ENCODE measurements at regions not wholly inside any gene's neighbourhood (a gene's known extent, or its start where the extent isn't known, plus 50 kb on each side); places are given as distances from the start of the nearest gene placed in this dataset.

GRCh38 chr11:37843603-37844002 lies 1245.6 kb upstream of the RAG2 start:
- Histone ChIP-seq H2AFZ (ENCODE audit: low read length) (no peak overlapping the region), H3K79me2 (ENCODE audit: insufficient read depth, low read length) (no peaks in the 10 kb centered on the region), H3K4me1 (ENCODE audit: insufficient read depth, low read length) (no peaks in the 10 kb centered on the region), H3K9ac (ENCODE audit: insufficient read depth, low read depth, low read length) (no peak overlapping the region), H3K9me3 (ENCODE audit: low read length) (peaks cover 35% of the 10 kb centered on the region), H4K20me1 (ENCODE audit: insufficient read depth, low read length) (no peaks in the 10 kb centered on the region), H3K27ac (ENCODE audit: extremely low read length, insufficient read depth, low read length) (no peak overlapping the region), H3K4me2 (ENCODE audit: low read depth, low read length) (no peak overlapping the region), H3K36me3 (replicated peaks in 1 of 2; ENCODE audit: control insufficient read depth in 1 of 2, insufficient read depth in 2 of 2, low read length in 2 of 2) (no peaks in the 10 kb centered on the region), H3K4me3 (replicated peaks in 1 of 3; ENCODE audit: insufficient read depth in 1 of 3, low read depth in 2 of 3, low read length in 3 of 3) (no peak overlapping the region), H3K27me3 (ENCODE audit: control insufficient read depth in 1 of 2, insufficient read depth in 2 of 2, low read length in 2 of 2) (no peaks in the 10 kb centered on the region; a peak in 1 of 5 replicates)
- DNase-seq (ENCODE audit: low spot score) (no peak), ATAC-seq (no peak), FAIRE-seq (no peak)
- intact Hi-C loops (cut with micrococcal nuclease; ENCODE audit: unreplicated experiment) = no loop called here
- in situ Hi-C loops (cut with HindIII; ENCODE audit: extremely low pct_ligation_motif_present, low pct_unique_long_range_greater_than_20kb) = no loop called here
- ChIA-PET POLR2A (no interaction called here), CTCF (ENCODE audit: low intra/inter-chr PET ratio, low total read pairs) (no interaction called here)
- WGBS (ENCODE audit: low lambda C conversion rate) = 5% methylated on average over 2 of the region's 2 CpGs
- BruUV-seq (replicated peaks) = no TSS peak
- TF ChIP-seq LRRFIP1 (CRISPR knock-in tag; conservative IDR thresholded peaks at IDR 0.05) = no peak
- TF ChIP-seq ZSCAN31 (CRISPR knock-in tag; IDR thresholded peaks at IDR 0.05; ENCODE audit: low read depth) = no peak
- no peak for TF ChIP-seq DRAP1 (CRISPR knock-in tag; IDR thresholded peaks at IDR 0.05)
- no peak for TF ChIP-seq ZNF234 (CRISPR knock-in tag; conservative IDR thresholded peaks at IDR 0.05)
- no peak for TF ChIP-seq ZNF670 (CRISPR knock-in tag; IDR thresholded peaks at IDR 0.05; ENCODE audit: borderline replicate concordance)
- no peak for TF ChIP-seq ZNF850 (CRISPR knock-in tag; conservative IDR thresholded peaks at IDR 0.05)
- no peak for TF ChIP-seq USF2 (IDR thresholded peaks at IDR 0.05; ENCODE audit: low read depth, low read length)
- TF ChIP-seq USF2 (CRISPR knock-in tag; IDR thresholded peaks at IDR 0.05; ENCODE audit: borderline replicate concordance) = no peak
- TF ChIP-seq ZNF446 (CRISPR knock-in tag; IDR thresholded peaks at IDR 0.05) = no peak
- no peak for TF ChIP-seq FOXO4 (CRISPR knock-in tag; conservative IDR thresholded peaks at IDR 0.05)
- no peak for TF ChIP-seq PHB2 (IDR thresholded peaks at IDR 0.05; ENCODE audit: partially characterized antibody)
- no peak for TF ChIP-seq RNF2 (conservative IDR thresholded peaks at IDR 0.05; ENCODE audit: low read depth)
- TF ChIP-seq RBM39 (IDR thresholded peaks at IDR 0.05; ENCODE audit: low read depth, low read length, poor library complexity, severe bottlenecking) = no peak
- TF ChIP-seq BCLAF1 (IDR thresholded peaks at IDR 0.05) = no peak
- TF ChIP-seq TFE3 (CRISPR knock-in tag; IDR thresholded peaks at IDR 0.05) = no peak

All from HepG2 (cell line).